Hepatocyte (in vitro differentiated cells): ENCODE measurements at regions not wholly inside any gene's neighbourhood (a gene's known extent, or its start where the extent isn't known, plus 50 kb on each side); places are given as distances from the start of the nearest gene placed in this dataset.

Experiments used
- DNase-seq: peaks from one replicate; pipeline ENCODE4 v3.0.0-alpha.2; 2016; ENCODE audit warnings: low spot score
- H2AFZ ChIP-seq: fragments of 200-600 bp; sonication (generic); 2 replicates; pipeline ENCODE4 v1.6.0; 2016; ENCODE audit warnings: antibody characterized with exemption, mild to moderate bottlenecking
- H3K27ac ChIP-seq: fragments of 200-600 bp; sonication (generic); 2 replicates; pipeline ENCODE4 v1.5.1; 2016; ENCODE audit warnings: mild to moderate bottlenecking
- H3K27me3 ChIP-seq: fragments of 200-600 bp; sonication (generic); 2 replicates; pipeline ENCODE4 v1.6.1; 2016
- H3K36me3 ChIP-seq: fragments of 200-600 bp; sonication (generic); replicated peaks from 2 replicates; pipeline ENCODE4 v1.5.1; 2016; ENCODE audit warnings: low read depth; ENCODE audit not compliant: insufficient read depth
- H3K4me1 ChIP-seq: fragments of 200-600 bp; sonication (generic); 2 replicates; pipeline ENCODE4 v1.5.1; 2016; ENCODE audit warnings: mild to moderate bottlenecking, moderate library complexity; ENCODE audit not compliant: insufficient read depth
- H3K4me2 ChIP-seq: fragments of 200-600 bp; sonication (generic); 2 replicates; pipeline ENCODE4 v1.6.0; 2016
- H3K4me3 ChIP-seq: fragments of 200-600 bp; sonication (generic); 2 replicates; pipeline ENCODE4 v1.5.1; 2016; ENCODE audit warnings: mild to moderate bottlenecking
- H3K79me2 ChIP-seq: fragments of 200-600 bp; sonication (generic); 2 replicates; pipeline ENCODE4 v1.6.0; 2017; ENCODE audit warnings: mild to moderate bottlenecking
- H3K9me2 ChIP-seq: fragments of 200-600 bp; sonication (generic); replicated peaks from 2 replicates; pipeline ENCODE4 v1.6.0; 2017; ENCODE audit warnings: mild to moderate bottlenecking; ENCODE audit not compliant: insufficient read depth
- H3K9me3 ChIP-seq: fragments of 200-600 bp; sonication (generic); 2 replicates; pipeline ENCODE4 v1.5.1; 2016; ENCODE audit warnings: low read depth, mild to moderate bottlenecking
- H4K20me1 ChIP-seq: fragments of 200-600 bp; sonication (generic); 2 replicates; pipeline ENCODE4 v1.6.0; 2016; ENCODE audit warnings: mild to moderate bottlenecking; ENCODE audit not compliant: insufficient read depth, poor library complexity, severe bottlenecking
- EZH2 ChIP-seq: fragments of 200-600 bp; sonication (generic); IDR thresholded peaks from 2 replicates; pipeline ENCODE4 v1.6.1; 2016; ENCODE audit warnings: antibody characterized with exemption, mild to moderate bottlenecking, borderline replicate concordance
- EZH2phosphoT487 ChIP-seq: fragments of 200-600 bp; sonication (generic); IDR thresholded peaks from one replicate; pipeline ENCODE4 v1.6.1; 2018; ENCODE audit warnings: antibody characterized with exemption, mild to moderate bottlenecking, low read depth, moderate library complexity; ENCODE audit not compliant: unreplicated experiment, severe bottlenecking
- WGBS: methylation state at CpG from one replicate; pipeline ENCODE4 v1.1.6; 2016; ENCODE audit warnings: low lambda C conversion rate; ENCODE audit errors: missing lambda C conversion rate; 5-methylcytosine and 5-hydroxymethylcytosine counted together
- TF ChIP-seq, protein P1 (sequence below): fragments of 200-600 bp; sonication (generic); IDR thresholded peaks from 2 replicates; pipeline ENCODE4 v1.5.1; 2016; ENCODE audit warnings: antibody characterized with exemption, mild to moderate bottlenecking; ENCODE audit not compliant: poor library complexity

DNA sequence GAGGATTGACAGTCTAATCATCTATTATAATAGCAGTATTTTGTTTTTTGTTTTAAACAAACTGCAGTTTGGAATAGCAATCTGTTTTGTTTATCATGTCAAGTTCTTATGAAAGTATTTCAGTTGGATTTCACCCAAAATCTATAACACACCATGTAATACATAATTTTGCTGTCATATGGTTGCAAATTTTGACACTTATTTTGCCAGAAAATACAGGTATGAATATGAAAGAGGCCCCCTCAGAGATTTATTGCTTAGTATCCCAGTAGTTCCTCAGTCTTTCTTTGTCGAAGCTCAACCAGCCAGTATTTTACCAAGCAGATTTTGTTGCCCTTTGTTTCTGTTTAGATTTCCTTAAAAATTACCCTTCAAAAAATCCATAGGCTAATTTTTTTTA, 317.5 kb upstream of the CXADR start:
- Histone ChIP-seq H3K9me3 (no peaks in the 10 kb centered on the region), H3K27me3 (no peaks in the 10 kb centered on the region), H3K36me3 (no peaks in the 10 kb centered on the region), H3K4me1 (peaks cover 16% of the 10 kb centered on the region), H3K79me2 (no peaks in the 10 kb centered on the region), H3K4me3 (no peak overlapping the region), H4K20me1 (no peaks in the 10 kb centered on the region), H3K9me2 (no peaks in the 10 kb centered on the region), H2AFZ (no peak overlapping the region), H3K4me2 (no peak overlapping the region), H3K27ac (peak overlapping the region; percentile 70)
- TF ChIP-seq, protein P1, sequence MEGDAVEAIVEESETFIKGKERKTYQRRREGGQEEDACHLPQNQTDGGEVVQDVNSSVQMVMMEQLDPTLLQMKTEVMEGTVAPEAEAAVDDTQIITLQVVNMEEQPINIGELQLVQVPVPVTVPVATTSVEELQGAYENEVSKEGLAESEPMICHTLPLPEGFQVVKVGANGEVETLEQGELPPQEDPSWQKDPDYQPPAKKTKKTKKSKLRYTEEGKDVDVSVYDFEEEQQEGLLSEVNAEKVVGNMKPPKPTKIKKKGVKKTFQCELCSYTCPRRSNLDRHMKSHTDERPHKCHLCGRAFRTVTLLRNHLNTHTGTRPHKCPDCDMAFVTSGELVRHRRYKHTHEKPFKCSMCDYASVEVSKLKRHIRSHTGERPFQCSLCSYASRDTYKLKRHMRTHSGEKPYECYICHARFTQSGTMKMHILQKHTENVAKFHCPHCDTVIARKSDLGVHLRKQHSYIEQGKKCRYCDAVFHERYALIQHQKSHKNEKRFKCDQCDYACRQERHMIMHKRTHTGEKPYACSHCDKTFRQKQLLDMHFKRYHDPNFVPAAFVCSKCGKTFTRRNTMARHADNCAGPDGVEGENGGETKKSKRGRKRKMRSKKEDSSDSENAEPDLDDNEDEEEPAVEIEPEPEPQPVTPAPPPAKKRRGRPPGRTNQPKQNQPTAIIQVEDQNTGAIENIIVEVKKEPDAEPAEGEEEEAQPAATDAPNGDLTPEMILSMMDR = no peak
- no peak for TF ChIP-seq EZH2
- no peak for TF ChIP-seq EZH2phosphoT487
- WGBS = 68% methylated on average over 1 of the region's 1 CpG
- DNase-seq = no peak

DNA sequence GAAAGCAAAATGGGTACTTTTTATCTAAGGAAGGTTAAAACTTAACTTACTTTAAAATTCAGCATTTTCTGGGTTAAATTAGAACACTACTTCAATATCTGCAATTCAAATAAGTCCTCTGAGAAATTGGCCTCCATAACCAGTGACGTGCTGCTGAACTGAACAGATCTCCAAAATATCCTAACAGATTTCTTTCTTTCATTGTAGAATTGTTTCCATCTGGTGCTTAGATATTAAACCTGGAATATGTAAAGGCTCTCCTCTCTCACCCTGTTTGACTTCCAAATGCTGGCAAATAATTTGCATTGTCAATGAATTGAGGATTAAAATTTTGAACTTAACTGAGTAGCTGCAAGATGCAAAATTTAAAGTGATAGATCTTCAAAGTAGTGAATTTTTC, 316.9 kb upstream of the CXADR start:
- no peaks in the 10 kb centered on the region for H3K9me3 ChIP-seq
- H3K27ac ChIP-seq = peak overlapping the region; percentile 70
- DNase-seq = no peak
- H3K27me3 ChIP-seq = no peaks in the 10 kb centered on the region
- H3K4me2 ChIP-seq = peak overlapping the region; percentile 1
- no peak overlapping the region for H3K4me3 ChIP-seq
- no peak overlapping the region for H2AFZ ChIP-seq
- no peaks in the 10 kb centered on the region for H3K79me2 ChIP-seq
- no peaks in the 10 kb centered on the region for H3K36me3 ChIP-seq
- TF ChIP-seq EZH2phosphoT487 (no peak), EZH2 (no peak)
- TF ChIP-seq, protein P1 = no peak
- peaks cover 16% of the 10 kb centered on the region for H3K4me1 ChIP-seq
- H4K20me1 ChIP-seq = no peaks in the 10 kb centered on the region
- no peaks in the 10 kb centered on the region for H3K9me2 ChIP-seq
- WGBS = 31% methylated on average over 1 of the region's 1 CpG

DNA sequence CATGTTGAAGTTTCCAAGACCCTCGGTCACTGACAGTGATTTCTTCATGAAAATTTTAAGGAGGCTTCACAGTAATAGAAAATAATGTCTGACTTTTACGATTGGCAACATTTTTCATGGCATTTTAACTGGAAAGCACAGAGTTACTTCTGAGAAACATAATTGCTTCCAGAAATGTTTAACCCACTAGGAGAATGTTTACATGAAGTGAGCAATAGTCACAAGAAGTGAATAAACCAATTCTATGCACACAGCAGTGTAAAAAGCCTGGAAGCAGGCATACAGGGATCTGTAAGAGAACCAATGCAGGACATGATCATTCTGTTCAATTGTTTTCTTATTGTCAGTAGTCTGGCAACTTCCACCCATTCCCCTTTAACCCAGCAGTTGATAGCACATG, 316.2 kb upstream of the CXADR start:
- 43% methylated on average over 2 of the region's 2 CpGs for WGBS
- Histone ChIP-seq H3K4me2 (peak overlapping the region; percentile 1), H3K36me3 (no peaks in the 10 kb centered on the region), H4K20me1 (no peaks in the 10 kb centered on the region), H3K4me3 (no peak overlapping the region), H3K9me2 (no peaks in the 10 kb centered on the region), H2AFZ (peak overlapping the region; percentile 7), H3K4me1 (peaks cover 16% of the 10 kb centered on the region), H3K79me2 (no peaks in the 10 kb centered on the region), H3K27ac (peak overlapping the region; percentile 70), H3K9me3 (no peaks in the 10 kb centered on the region), H3K27me3 (no peaks in the 10 kb centered on the region)
- DNase-seq = peak; percentile 15
- TF ChIP-seq EZH2 = no peak
- TF ChIP-seq EZH2phosphoT487 = no peak
- TF ChIP-seq, protein P1 = no peak

DNA sequence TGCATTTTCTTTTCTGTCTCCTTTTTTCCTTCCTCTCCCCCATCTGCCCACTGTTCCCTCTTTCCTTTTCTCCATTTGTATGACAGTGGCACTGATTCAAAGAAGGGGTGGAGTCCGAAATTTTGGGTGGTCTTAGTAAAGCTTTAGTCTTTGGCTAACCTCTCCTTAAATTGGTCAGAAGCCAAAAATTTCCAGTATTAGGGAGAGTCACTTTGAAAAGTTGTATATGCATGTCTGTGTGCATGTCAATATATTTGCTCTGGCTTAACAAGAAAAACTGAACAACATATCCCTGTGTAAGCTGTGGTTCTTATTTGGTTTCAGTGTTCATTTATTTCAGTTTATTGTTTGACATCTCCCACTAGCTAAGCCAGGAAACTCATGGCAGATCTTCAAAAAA, 314.8 kb upstream of the CXADR start:
- no peaks in the 10 kb centered on the region for H3K36me3 ChIP-seq
- WGBS = 57% methylated on average over 1 of the region's 1 CpG
- no peak overlapping the region for H3K4me2 ChIP-seq
- H3K4me1 ChIP-seq = peaks cover 16% of the 10 kb centered on the region
- H3K4me3 ChIP-seq = no peak overlapping the region
- H3K9me2 ChIP-seq = no peaks in the 10 kb centered on the region
- no peaks in the 10 kb centered on the region for H3K79me2 ChIP-seq
- H4K20me1 ChIP-seq = no peaks in the 10 kb centered on the region
- peak overlapping the region; percentile 70 for H3K27ac ChIP-seq
- H3K9me3 ChIP-seq = no peaks in the 10 kb centered on the region
- peak; percentile 46 for DNase-seq
- H3K27me3 ChIP-seq = no peaks in the 10 kb centered on the region
- TF ChIP-seq EZH2 = no peak
- TF ChIP-seq, protein P1 = no peak
- no peak for TF ChIP-seq EZH2phosphoT487
- H2AFZ ChIP-seq = no peak overlapping the region
